ENCODE measurements at regions not wholly inside any gene's neighbourhood (a gene's known extent, or its start where the extent isn't known, plus 50 kb on each side); places are given as distances from the start of the nearest gene placed in this dataset.
"Not testable (repeated sequence)": the region's sequence is repeated elsewhere in the genome, so short reads cannot be mapped to it uniquely, and the experiment has no call there.

GRCh38 chr17:83203472-83204221 is 124.2 kb downstream of the METRNL start:
- H3K4me3 ChIP-seq (ENCODE audit: low read depth in 1 of 2, low read length in 2 of 2) = no peak overlapping the region
- WGBS, 2 donors = 75 to 79% methylated on average over 20 of the region's 20 CpGs
- no peaks in the 10 kb centered on the region for H3K9me3 ChIP-seq (ENCODE audit: control insufficient read depth in 2 of 2, insufficient read depth in 1 of 2, low read depth in 1 of 2, low read length in 1 of 2)
- peaks cover 0 to 8% of the 10 kb centered on the region in 2 donors for H3K4me1 ChIP-seq (ENCODE audit: control insufficient read depth in 2 of 2, insufficient read depth in 2 of 2, low read length in 1 of 2)
- H3K27ac ChIP-seq (ENCODE audit: low read depth in 2 of 2, low read length in 1 of 2) = peak overlapping the region; percentile 25 to 73
- no peaks in the 10 kb centered on the region for H3K36me3 ChIP-seq (ENCODE audit: control insufficient read depth in 2 of 2, insufficient read depth in 2 of 2, low read length in 1 of 2)
- H3K27me3 ChIP-seq (ENCODE audit: control insufficient read depth in 1 of 2, insufficient read depth in 2 of 2, low read length in 2 of 2) = no peaks in the 10 kb centered on the region

GRCh38 chr17:83204230-83204725 is 124.9 kb downstream of the METRNL start:
- H3K9me3 ChIP-seq (ENCODE audit: control insufficient read depth in 2 of 2, insufficient read depth in 1 of 2, low read depth in 1 of 2, low read length in 1 of 2) = no peaks in the 10 kb centered on the region
- peak overlapping the region in 1 of 2 donors; percentile 73 for H3K27ac ChIP-seq (ENCODE audit: low read depth in 2 of 2, low read length in 1 of 2)
- H3K36me3 ChIP-seq (ENCODE audit: control insufficient read depth in 2 of 2, insufficient read depth in 2 of 2, low read length in 1 of 2) = no peaks in the 10 kb centered on the region
- peaks cover 0 to 7% of the 10 kb centered on the region in 2 donors for H3K4me1 ChIP-seq (ENCODE audit: control insufficient read depth in 2 of 2, insufficient read depth in 2 of 2, low read length in 1 of 2)
- H3K4me3 ChIP-seq (ENCODE audit: low read depth in 1 of 2, low read length in 2 of 2) = no peak overlapping the region
- H3K27me3 ChIP-seq (ENCODE audit: control insufficient read depth in 1 of 2, insufficient read depth in 2 of 2, low read length in 2 of 2) = no peaks in the 10 kb centered on the region
- WGBS, 2 donors = 87 to 89% methylated on average over 7 to 8 of the region's 9 CpGs

- H3K27me3 ChIP-seq (ENCODE audit: control insufficient read depth in 1 of 2, insufficient read depth in 2 of 2, low read length in 2 of 2); H3K9me3 ChIP-seq (ENCODE audit: control insufficient read depth in 2 of 2, insufficient read depth in 1 of 2, low read depth in 1 of 2, low read length in 1 of 2); H3K4me1 ChIP-seq (ENCODE audit: control insufficient read depth in 2 of 2, insufficient read depth in 2 of 2, low read length in 1 of 2); H3K4me3 ChIP-seq (ENCODE audit: low read depth in 1 of 2, low read length in 2 of 2); H3K27ac ChIP-seq (ENCODE audit: low read depth in 2 of 2, low read length in 1 of 2); H3K36me3 ChIP-seq (ENCODE audit: control insufficient read depth in 2 of 2, insufficient read depth in 2 of 2, low read length in 1 of 2): not testable (repeated sequence)
- 93 to 96% methylated on average over 24 to 28 of the region's 33 CpGs for WGBS, 2 donors
These were observed 125.5 kb downstream of the METRNL start for GRCh38 chr17:83204736-83205386.

- H3K36me3 ChIP-seq (ENCODE audit: control insufficient read depth in 2 of 2, insufficient read depth in 2 of 2, low read length in 1 of 2); H3K27ac ChIP-seq (ENCODE audit: low read depth in 2 of 2, low read length in 1 of 2); H3K4me3 ChIP-seq (ENCODE audit: low read depth in 1 of 2, low read length in 2 of 2); H3K9me3 ChIP-seq (ENCODE audit: control insufficient read depth in 2 of 2, insufficient read depth in 1 of 2, low read depth in 1 of 2, low read length in 1 of 2); H3K27me3 ChIP-seq (ENCODE audit: control insufficient read depth in 1 of 2, insufficient read depth in 2 of 2, low read length in 2 of 2); H3K4me1 ChIP-seq (ENCODE audit: control insufficient read depth in 2 of 2, insufficient read depth in 2 of 2, low read length in 1 of 2): not testable (repeated sequence)
- 54 to 61% methylated on average over 11 to 33 of the region's 50 CpGs for WGBS, 2 donors
These were observed 126.1 kb downstream of the METRNL start for GRCh38 chr17:83205387-83206035.

GRCh38 chr17:83206036-83206394 is 126.6 kb downstream of the METRNL start:
- H3K4me3 ChIP-seq (ENCODE audit: low read depth in 1 of 2, low read length in 2 of 2); H3K36me3 ChIP-seq (ENCODE audit: control insufficient read depth in 2 of 2, insufficient read depth in 2 of 2, low read length in 1 of 2); H3K4me1 ChIP-seq (ENCODE audit: control insufficient read depth in 2 of 2, insufficient read depth in 2 of 2, low read length in 1 of 2); H3K27me3 ChIP-seq (ENCODE audit: control insufficient read depth in 1 of 2, insufficient read depth in 2 of 2, low read length in 2 of 2); H3K27ac ChIP-seq (ENCODE audit: low read depth in 2 of 2, low read length in 1 of 2); H3K9me3 ChIP-seq (ENCODE audit: control insufficient read depth in 2 of 2, insufficient read depth in 1 of 2, low read depth in 1 of 2, low read length in 1 of 2): not testable (repeated sequence)
- WGBS, 2 donors = 94 to 100% methylated on average over 2 of the region's 3 CpGs

GRCh38 chr17:83206819-83207588 is 127.6 kb downstream of the METRNL start:
- H3K4me3 ChIP-seq (ENCODE audit: low read depth in 1 of 2, low read length in 2 of 2); H3K9me3 ChIP-seq (ENCODE audit: control insufficient read depth in 2 of 2, insufficient read depth in 1 of 2, low read depth in 1 of 2, low read length in 1 of 2); H3K4me1 ChIP-seq (ENCODE audit: control insufficient read depth in 2 of 2, insufficient read depth in 2 of 2, low read length in 1 of 2); H3K27me3 ChIP-seq (ENCODE audit: control insufficient read depth in 1 of 2, insufficient read depth in 2 of 2, low read length in 2 of 2); H3K36me3 ChIP-seq (ENCODE audit: control insufficient read depth in 2 of 2, insufficient read depth in 2 of 2, low read length in 1 of 2): not testable (repeated sequence)
- 84 to 86% methylated on average over 9 of the region's 15 CpGs for WGBS, 2 donors
- peak overlapping the region in 1 of 2 donors; percentile 49 for H3K27ac ChIP-seq (ENCODE audit: low read depth in 2 of 2, low read length in 1 of 2)

GRCh38 chr17:83247001-83247400 is 167.6 kb downstream of the METRNL start:
- H3K36me3 ChIP-seq (ENCODE audit: control insufficient read depth in 2 of 2, insufficient read depth in 2 of 2, low read length in 1 of 2); H3K4me3 ChIP-seq (ENCODE audit: low read depth in 1 of 2, low read length in 2 of 2); H3K27me3 ChIP-seq (ENCODE audit: control insufficient read depth in 1 of 2, insufficient read depth in 2 of 2, low read length in 2 of 2); H3K27ac ChIP-seq (ENCODE audit: low read depth in 2 of 2, low read length in 1 of 2); H3K9me3 ChIP-seq (ENCODE audit: control insufficient read depth in 2 of 2, insufficient read depth in 1 of 2, low read depth in 1 of 2, low read length in 1 of 2); H3K4me1 ChIP-seq (ENCODE audit: control insufficient read depth in 2 of 2, insufficient read depth in 2 of 2, low read length in 1 of 2): not testable (repeated sequence)
- WGBS, 2 donors = no CpG with 5 or more reads among the region's 1 CpG
